ENCODE measurements at regions not wholly inside any gene's neighbourhood (a gene's known extent, or its start where the extent isn't known, plus 50 kb on each side); places are given as distances from the start of the nearest gene placed in this dataset.
"Not testable (repeated sequence)": the region's sequence is repeated elsewhere in the genome, so short reads cannot be mapped to it uniquely, and the experiment has no call there.

DNA sequence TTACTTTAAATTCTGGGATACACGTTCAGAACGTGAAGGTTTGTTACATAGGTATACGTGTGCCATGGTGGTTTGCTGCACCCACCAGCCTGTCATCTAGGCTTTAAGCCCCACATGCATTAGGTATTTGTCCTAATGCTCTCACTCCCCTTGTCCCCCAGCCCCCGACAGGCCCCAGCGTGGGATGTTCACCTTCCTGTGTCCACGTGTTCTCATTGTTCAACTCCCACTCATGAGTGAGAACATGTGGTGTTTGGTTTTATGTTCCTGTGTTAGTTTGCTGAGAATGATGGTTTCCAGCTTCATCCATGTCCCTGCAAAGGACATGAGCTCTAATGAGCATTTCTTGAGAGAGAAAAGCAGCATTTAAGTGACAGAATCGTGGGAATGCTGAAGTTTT lies 726.6 kb downstream of the TDRD15 start:
- not testable (repeated sequence) for TF ChIP-seq LEF1 (IDR thresholded peaks at IDR 0.05; ENCODE audit: borderline replicate concordance); SP1 (IDR thresholded peaks at IDR 0.05); BHLHE40 (IDR thresholded peaks at IDR 0.05; ENCODE audit: borderline replicate concordance); FOXM1 (IDR thresholded peaks at IDR 0.05; ENCODE audit: borderline replicate concordance); FOXK2 (IDR thresholded peaks at IDR 0.05); ZNF384 (IDR thresholded peaks at IDR 0.05); TARDBP (IDR thresholded peaks at IDR 0.05); FOXA1 (IDR thresholded peaks at IDR 0.05)
- TF ChIP-seq, protein P1, sequence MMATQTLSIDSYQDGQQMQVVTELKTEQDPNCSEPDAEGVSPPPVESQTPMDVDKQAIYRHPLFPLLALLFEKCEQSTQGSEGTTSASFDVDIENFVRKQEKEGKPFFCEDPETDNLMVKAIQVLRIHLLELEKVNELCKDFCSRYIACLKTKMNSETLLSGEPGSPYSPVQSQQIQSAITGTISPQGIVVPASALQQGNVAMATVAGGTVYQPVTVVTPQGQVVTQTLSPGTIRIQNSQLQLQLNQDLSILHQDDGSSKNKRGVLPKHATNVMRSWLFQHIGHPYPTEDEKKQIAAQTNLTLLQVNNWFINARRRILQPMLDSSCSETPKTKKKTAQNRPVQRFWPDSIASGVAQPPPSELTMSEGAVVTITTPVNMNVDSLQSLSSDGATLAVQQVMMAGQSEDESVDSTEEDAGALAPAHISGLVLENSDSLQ (IDR thresholded peaks at IDR 0.05), result not testable (repeated sequence)
